ENCODE measurements at regions not wholly inside any gene's neighbourhood (a gene's known extent, or its start where the extent isn't known, plus 50 kb on each side); places are given as distances from the start of the nearest gene placed in this dataset.

DNA sequence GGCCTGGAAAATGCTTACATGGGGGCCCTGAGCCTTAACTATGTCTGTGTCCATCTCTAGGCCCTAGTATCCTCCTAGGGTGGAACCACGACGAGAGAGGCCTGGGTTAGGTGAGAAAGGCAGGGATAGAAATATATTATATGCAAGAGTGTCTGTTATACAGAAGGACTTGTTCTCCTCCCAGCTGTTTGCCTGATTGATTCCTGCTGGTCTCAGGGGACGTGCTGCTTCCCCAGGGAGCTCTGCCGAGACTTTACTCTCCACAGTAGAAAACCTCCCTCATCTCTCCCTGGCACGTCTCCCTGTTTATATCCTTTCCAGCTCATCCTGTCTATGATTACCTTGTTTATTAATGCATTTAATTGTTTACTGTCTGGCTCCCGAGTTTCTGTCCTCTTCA, 132.6 kb downstream of the MIAT start:
- TF ChIP-seq, protein P1, sequence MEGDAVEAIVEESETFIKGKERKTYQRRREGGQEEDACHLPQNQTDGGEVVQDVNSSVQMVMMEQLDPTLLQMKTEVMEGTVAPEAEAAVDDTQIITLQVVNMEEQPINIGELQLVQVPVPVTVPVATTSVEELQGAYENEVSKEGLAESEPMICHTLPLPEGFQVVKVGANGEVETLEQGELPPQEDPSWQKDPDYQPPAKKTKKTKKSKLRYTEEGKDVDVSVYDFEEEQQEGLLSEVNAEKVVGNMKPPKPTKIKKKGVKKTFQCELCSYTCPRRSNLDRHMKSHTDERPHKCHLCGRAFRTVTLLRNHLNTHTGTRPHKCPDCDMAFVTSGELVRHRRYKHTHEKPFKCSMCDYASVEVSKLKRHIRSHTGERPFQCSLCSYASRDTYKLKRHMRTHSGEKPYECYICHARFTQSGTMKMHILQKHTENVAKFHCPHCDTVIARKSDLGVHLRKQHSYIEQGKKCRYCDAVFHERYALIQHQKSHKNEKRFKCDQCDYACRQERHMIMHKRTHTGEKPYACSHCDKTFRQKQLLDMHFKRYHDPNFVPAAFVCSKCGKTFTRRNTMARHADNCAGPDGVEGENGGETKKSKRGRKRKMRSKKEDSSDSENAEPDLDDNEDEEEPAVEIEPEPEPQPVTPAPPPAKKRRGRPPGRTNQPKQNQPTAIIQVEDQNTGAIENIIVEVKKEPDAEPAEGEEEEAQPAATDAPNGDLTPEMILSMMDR (IDR thresholded peaks at IDR 0.05): no peak
- no peak for TF ChIP-seq POLR2A (IDR thresholded peaks at IDR 0.05)

Measured in vagina (tissue), 2 donors.